ENCODE measurements at regions not wholly inside any gene's neighbourhood (a gene's known extent, or its start where the extent isn't known, plus 50 kb on each side); places are given as distances from the start of the nearest gene placed in this dataset.
A peak's percentile ranks its signal among the peaks of the same experiment; 100 is the strongest.

DNA sequence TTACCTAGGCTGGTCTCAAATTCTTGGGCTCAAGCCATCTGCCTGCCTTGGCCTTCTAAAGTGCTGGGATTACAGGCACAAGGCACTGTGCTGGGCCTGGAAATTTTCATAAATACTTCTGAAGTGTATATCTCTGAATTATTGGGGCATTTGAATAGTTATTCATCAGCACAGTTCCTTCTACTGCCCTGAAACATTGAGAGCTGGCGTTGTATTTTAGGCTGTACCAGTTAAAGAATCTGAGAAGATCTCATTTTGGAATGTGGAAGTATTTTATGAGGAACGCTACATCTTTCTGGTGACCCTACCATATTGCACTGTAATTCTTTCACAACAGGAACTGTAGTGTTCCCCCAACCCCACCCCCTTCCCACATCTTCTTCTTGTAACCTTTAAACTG, 349.0 kb upstream of the RGS6 start:
- peaks cover 3 to 5% of the 10 kb centered on the region in 2 donors for H3K4me1 ChIP-seq (replicated peaks in 1 of 2)
- H3K4me3 ChIP-seq, result no peak overlapping the region
- ATAC-seq (replicated peaks in 6 of 8), result no peak
- H3K27ac ChIP-seq, result no peak overlapping the region
- 80 to 100% (median 100%) methylated on average over 1 to 2 of the region's 2 CpGs; no CpG with 5 or more reads in 3 of the 10 experiments for WGBS, 10 experiments
- in situ Hi-C loops (cut with MboI; ENCODE audit: low pct_unique_long_range_greater_than_20kb in 2 of 9, low sequenced_read_pairs in 9 of 9, unreplicated experiment in 9 of 9), result no loop called here

DNA sequence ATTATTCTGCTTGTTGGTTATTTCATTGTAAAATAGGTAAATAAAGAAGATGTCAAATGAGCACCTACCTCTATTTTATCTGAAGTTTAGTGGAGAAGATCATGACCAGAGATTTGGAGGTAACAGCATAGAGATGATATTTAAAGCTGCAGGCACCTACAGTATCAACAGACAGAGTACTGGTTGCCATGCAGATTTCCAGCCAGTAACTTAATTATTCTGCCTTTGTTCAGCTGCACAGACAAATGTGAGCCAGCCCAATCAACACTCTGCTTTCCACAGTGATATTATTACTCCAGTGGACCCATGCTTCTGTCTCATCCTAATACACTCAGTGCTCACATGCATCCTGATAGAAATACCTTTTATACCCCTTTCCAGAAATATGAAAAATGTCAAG, 348.5 kb upstream of the RGS6 start:
- ATAC-seq (replicated peaks in 6 of 8), result peak in 1 of 8 experiments; percentile 40
- H3K27ac ChIP-seq, result no peak overlapping the region

DNA sequence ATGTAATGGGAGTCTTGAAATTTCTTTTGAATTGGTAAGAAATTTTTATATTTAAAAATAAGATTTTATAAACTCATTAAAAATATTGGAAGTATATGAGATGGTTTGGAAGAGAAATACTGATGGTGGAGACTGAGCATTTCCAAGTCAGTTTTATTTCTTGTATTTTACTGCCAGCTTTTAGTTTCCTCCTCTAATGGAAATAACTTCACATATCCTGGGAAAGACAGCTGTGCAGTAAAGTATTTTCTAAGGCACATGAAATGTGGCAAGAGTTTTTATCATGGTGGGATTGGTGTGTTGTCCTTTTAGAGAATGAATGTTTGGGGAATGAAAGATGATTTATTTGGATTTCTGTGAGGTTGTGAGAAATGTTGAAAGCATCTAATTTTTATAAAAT, 346.9 kb upstream of the RGS6 start:
- no peak overlapping the region for H3K4me3 ChIP-seq
- in situ Hi-C loops (cut with MboI; ENCODE audit: low pct_unique_long_range_greater_than_20kb in 2 of 9, low sequenced_read_pairs in 9 of 9, unreplicated experiment in 9 of 9), result no loop called here
- H3K27ac ChIP-seq, result no peak overlapping the region
- peaks cover 3 to 5% of the 10 kb centered on the region in 2 donors for H3K4me1 ChIP-seq (replicated peaks in 1 of 2)
- ATAC-seq (replicated peaks in 6 of 8), result no peak

More for the DNA sequence above, 348.5 kb upstream of the RGS6 start:
- in situ Hi-C loops (cut with MboI; ENCODE audit: low pct_unique_long_range_greater_than_20kb in 2 of 9, low sequenced_read_pairs in 9 of 9, unreplicated experiment in 9 of 9), result no loop called here
- Histone ChIP-seq H3K4me1 (replicated peaks in 1 of 2) (peaks cover 3 to 5% of the 10 kb centered on the region in 2 donors), H3K4me3 (no peak overlapping the region)

DNA sequence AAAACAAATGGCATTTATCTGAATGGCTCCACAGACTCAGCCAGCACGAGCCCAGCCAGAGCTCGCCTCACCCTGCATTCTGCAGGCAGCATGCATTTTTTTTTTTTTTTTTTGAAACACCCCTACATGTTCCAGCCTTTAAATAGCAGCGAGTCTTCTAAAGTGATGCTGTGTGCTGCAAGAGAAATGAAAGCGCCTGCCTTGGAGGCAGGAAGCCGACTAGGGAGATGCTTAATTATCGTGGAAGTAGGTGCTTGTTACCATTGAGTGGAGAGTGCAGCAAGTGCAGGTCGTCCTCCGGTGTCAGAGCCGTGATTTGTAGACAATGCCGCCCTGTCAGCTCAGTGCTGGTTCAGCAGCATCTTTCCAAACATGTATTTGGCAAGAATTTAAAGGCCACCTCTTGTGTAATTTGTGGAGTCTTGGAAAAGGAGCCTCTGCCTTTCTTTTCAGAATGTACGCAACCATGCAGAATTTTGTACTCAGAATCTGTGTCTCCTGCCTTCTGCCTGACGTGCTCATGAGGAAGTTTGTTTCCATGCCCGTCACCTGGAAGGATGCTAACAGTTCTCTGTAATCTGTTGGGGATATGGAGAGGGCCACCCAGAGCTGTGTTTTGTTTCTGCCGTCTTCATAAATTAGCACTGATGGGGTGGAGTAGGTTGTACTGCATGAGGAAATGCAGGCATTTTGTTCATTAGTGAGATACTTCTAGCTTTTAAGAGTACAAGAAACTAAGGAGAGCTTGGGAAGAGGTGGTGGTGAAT, 345.9 kb upstream of the RGS6 start:
- Histone ChIP-seq H3K4me1 (replicated peaks in 1 of 2) (peaks cover 3 to 5% of the 10 kb centered on the region in 2 donors), H3K4me3 (peak overlapping the region; percentile 12 to 36 (median 25)), H3K27ac (no peak overlapping the region)
- WGBS, 10 experiments, result 0 to 40% (median 3%) methylated on average over 1 to 12 of the region's 14 CpGs
- in situ Hi-C loops (cut with MboI; ENCODE audit: low pct_unique_long_range_greater_than_20kb in 2 of 9, low sequenced_read_pairs in 9 of 9, unreplicated experiment in 9 of 9), result no loop called here
- ATAC-seq (replicated peaks in 6 of 8), result peak; percentile 74 to 97 (median 92)

DNA sequence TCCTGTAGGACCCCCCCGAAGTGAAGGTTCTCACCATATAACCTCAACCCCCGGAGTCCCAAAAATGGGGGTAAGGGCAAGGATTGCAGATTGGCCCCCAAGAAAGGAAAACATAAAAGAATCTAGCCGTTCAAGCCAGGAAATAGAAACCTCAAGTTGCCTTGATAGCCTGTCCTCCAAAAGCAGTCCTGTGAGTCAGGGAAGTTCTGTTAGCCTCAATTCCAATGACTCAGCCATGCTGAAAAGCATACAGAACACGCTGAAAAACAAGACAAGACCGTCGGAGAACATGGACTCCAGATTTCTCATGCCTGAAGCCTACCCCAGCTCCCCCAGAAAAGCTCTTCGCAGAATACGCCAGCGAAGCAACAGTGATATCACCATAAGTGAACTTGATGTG, 344.2 kb upstream of the RGS6 start:
- no peak for ATAC-seq (replicated peaks in 6 of 8)
- H3K27ac ChIP-seq, result no peak overlapping the region
- in situ Hi-C loops (cut with MboI; ENCODE audit: low pct_unique_long_range_greater_than_20kb in 2 of 9, low sequenced_read_pairs in 9 of 9, unreplicated experiment in 9 of 9), result no loop called here
- peaks cover 3 to 5% of the 10 kb centered on the region in 2 donors for H3K4me1 ChIP-seq (replicated peaks in 1 of 2)
- no peak overlapping the region for H3K4me3 ChIP-seq
- WGBS, 10 experiments, result 75 to 100% (median 91%) methylated on average over 1 to 8 of the region's 9 CpGs

DNA sequence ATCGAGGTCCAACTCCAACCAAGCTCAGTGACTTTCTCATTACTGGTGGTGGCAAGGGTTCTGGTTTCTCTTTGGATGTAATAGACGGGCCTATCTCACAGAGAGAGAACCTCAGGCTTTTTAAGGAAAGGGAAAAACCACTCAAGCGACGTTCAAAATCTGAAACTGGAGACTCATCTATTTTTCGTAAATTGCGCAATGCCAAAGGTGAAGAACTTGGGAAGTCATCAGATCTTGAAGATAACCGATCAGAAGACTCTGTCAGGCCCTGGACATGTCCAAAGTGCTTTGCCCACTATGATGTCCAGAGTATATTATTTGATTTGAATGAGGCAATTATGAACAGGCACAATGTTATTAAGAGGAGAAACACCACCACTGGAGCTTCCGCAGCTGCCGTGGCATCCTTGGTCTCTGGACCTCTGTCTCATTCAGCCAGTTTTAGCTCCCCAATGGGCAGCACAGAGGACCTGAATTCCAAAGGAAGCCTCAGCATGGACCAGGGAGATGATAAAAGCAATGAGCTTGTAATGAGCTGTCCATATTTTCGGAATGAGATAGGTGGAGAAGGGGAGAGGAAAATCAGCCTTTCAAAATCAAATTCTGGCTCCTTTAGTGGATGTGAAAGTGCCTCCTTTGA, 343.5 kb upstream of the RGS6 start:
- peaks cover 3 to 5% of the 10 kb centered on the region in 2 donors for H3K4me1 ChIP-seq (replicated peaks in 1 of 2)
- no peak for ATAC-seq (replicated peaks in 6 of 8)
- no peak overlapping the region for H3K4me3 ChIP-seq
- WGBS, 10 experiments, result 80 to 100% (median 94%) methylated on average over 2 to 10 of the region's 10 CpGs; no CpG with 5 or more reads in 1 of the 10 experiments
- in situ Hi-C loops (cut with MboI; ENCODE audit: low pct_unique_long_range_greater_than_20kb in 2 of 9, low sequenced_read_pairs in 9 of 9, unreplicated experiment in 9 of 9), result no loop called here
- H3K27ac ChIP-seq, result no peak overlapping the region

DNA sequence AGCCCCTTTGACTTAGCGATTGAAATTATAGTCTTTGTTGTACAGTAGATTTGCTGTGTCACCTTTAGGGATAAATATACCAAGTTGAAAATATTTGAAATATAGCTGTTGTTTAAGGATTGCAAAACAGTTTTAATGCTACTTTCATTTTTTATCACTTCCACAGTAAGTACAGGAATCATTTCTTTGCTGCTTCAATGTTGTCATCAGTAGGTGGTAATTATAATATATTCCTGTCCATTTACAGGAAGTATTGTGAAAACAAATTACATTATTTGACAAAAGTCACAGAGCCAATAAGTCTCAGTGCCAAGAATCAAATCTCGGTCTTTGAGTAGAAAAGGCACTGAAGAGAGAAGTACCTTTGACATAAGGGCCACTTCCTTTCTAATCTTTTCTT, 342.6 kb upstream of the RGS6 start:
- Histone ChIP-seq H3K27ac (no peak overlapping the region), H3K4me1 (replicated peaks in 1 of 2) (peaks cover 3 to 5% of the 10 kb centered on the region in 2 donors), H3K4me3 (no peak overlapping the region)
- in situ Hi-C loops (cut with MboI; ENCODE audit: low pct_unique_long_range_greater_than_20kb in 2 of 9, low sequenced_read_pairs in 9 of 9, unreplicated experiment in 9 of 9), result no loop called here
- 83 to 100% (median 94%) methylated on average over 1 to 2 of the region's 2 CpGs; no CpG with 5 or more reads in 1 of the 10 experiments for WGBS, 10 experiments
- no peak for ATAC-seq (replicated peaks in 6 of 8)

DNA sequence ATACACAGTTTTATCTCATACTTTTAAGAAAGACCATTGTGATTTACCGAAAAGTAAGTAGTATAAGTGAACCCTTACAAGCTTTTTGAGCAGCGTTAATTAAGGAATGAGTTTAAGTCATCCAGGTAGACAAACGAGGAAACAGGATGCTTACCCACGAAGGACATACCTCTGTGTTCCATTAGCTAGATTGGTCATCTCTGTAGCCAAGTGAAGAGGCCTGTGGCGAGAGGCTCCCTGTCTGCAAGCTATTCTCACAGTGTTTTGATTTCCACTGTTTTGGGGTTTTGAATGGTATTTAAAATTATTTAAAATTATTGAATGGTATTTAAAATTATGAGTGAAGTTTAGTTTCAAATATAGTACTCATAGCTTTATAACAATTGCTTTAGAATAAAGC, 342.1 kb upstream of the RGS6 start:
- WGBS, 10 experiments, result 67 to 100% (median 96%) methylated on average over 1 to 4 of the region's 5 CpGs; no CpG with 5 or more reads in 2 of the 10 experiments
- Histone ChIP-seq H3K27ac (no peak overlapping the region), H3K4me3 (no peak overlapping the region), H3K4me1 (replicated peaks in 1 of 2) (peaks cover 3 to 5% of the 10 kb centered on the region in 2 donors)
- in situ Hi-C loops (cut with MboI; ENCODE audit: low pct_unique_long_range_greater_than_20kb in 2 of 9, low sequenced_read_pairs in 9 of 9, unreplicated experiment in 9 of 9), result no loop called here
- ATAC-seq (replicated peaks in 6 of 8), result no peak

DNA sequence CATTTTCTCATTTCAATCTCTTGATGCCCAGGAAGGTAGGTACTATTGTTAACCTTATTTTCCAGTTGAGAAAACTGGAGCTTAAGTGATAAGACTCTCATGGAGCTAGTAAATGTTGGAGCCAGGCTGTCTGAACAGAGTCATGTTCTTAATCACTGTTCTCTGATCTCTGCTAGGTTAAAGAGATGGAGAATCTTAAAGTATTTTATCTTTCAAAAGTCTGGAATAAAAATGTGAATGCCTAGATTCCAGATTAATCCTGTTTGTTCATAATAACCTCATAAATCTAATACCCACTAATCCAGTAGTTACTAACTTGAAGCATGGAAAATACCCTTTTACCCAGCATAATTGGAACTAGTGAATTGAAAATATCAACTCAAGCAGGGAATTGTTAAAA, 341.0 kb upstream of the RGS6 start:
- Histone ChIP-seq H3K4me1 (replicated peaks in 1 of 2) (peaks cover 3 to 5% of the 10 kb centered on the region in 2 donors), H3K4me3 (no peak overlapping the region), H3K27ac (no peak overlapping the region)
- ATAC-seq (replicated peaks in 6 of 8), result no peak
- in situ Hi-C loops (cut with MboI; ENCODE audit: low pct_unique_long_range_greater_than_20kb in 2 of 9, low sequenced_read_pairs in 9 of 9, unreplicated experiment in 9 of 9), result no loop called here

DNA sequence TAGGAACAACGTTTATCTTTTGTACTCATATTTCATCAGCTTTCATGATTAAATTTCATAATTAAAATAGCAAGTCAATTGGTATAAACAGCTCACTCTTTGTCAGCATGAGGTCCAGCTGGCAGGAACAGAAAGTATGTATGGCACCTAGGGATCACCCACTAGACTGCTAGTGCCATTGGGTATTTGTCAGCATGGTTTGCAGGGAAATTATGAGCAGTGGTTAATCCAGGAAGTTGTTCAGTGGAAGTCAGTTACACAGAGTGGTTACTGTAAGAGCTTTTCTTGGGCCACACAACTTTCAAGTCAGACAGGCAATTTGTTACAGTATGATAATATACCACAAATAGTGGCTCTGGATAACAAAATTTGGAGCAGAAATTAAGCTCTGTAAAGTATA, 340.3 kb upstream of the RGS6 start:
- H3K27ac ChIP-seq, result no peak overlapping the region
- no peaks in the 10 kb centered on the region for H3K4me1 ChIP-seq (replicated peaks in 1 of 2)
- 0 to 100% (median 42%) methylated on average over 1 of the region's 1 CpG; no CpG with 5 or more reads in 2 of the 10 experiments for WGBS, 10 experiments
- H3K4me3 ChIP-seq, result no peak overlapping the region
- in situ Hi-C loops (cut with MboI; ENCODE audit: low pct_unique_long_range_greater_than_20kb in 2 of 9, low sequenced_read_pairs in 9 of 9, unreplicated experiment in 9 of 9), result no loop called here
- ATAC-seq (replicated peaks in 6 of 8), result peak in 2 of 8 experiments; percentile 22 to 65

DNA sequence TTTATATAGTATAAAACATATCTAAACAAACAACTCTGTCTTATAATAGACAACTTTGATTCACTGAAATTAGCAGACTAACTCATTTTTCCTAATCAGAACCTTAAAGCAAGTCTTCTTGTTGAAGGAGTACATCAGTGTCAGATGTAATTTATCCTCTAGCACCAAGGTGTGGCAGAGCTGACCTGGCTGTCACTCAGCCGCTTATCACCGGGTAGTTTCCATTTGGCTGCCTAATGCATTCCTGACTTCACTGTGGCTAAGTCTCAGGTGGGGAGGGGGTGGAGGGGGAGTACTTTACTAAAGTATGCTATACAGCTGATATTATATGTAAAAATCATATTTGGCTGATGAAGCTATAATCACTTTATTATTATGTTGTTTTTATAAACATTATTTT, 339.9 kb upstream of the RGS6 start:
- Histone ChIP-seq H3K4me3 (no peak overlapping the region), H3K27ac (no peak overlapping the region)
- no peak for ATAC-seq (replicated peaks in 6 of 8)

DNA sequence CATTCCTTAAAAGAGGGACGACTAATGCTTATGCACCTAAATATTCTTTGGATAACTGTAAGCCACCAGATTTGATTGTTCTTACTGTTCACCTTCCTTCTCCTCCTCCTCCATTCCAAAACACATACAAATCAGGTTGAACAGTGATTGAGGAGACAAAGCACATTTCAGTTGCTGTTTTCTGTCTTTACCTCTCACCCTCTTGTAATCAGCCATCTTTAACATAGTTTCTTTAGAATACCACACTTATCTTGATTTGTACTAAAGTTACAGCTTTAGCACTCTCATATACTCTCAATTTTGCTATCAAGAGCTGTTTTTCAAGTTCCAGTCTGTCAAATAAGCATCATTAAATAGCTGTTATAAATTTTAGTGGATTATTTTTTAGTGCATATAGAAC, 338.3 kb upstream of the RGS6 start:
- in situ Hi-C loops (cut with MboI; ENCODE audit: low pct_unique_long_range_greater_than_20kb in 2 of 9, low sequenced_read_pairs in 9 of 9, unreplicated experiment in 9 of 9), result no loop called here
- 86 to 100% (median 100%) methylated on average over 1 of the region's 1 CpG; no CpG with 5 or more reads in 5 of the 10 experiments for WGBS, 10 experiments
- H3K4me3 ChIP-seq, result no peak overlapping the region

More for the DNA sequence above, 339.9 kb upstream of the RGS6 start:
- no peaks in the 10 kb centered on the region for H3K4me1 ChIP-seq (replicated peaks in 1 of 2)
- in situ Hi-C loops (cut with MboI; ENCODE audit: low pct_unique_long_range_greater_than_20kb in 2 of 9, low sequenced_read_pairs in 9 of 9, unreplicated experiment in 9 of 9), result no loop called here
- 67 to 100% (median 92%) methylated on average over 1 to 2 of the region's 2 CpGs; no CpG with 5 or more reads in 7 of the 10 experiments for WGBS, 10 experiments

DNA sequence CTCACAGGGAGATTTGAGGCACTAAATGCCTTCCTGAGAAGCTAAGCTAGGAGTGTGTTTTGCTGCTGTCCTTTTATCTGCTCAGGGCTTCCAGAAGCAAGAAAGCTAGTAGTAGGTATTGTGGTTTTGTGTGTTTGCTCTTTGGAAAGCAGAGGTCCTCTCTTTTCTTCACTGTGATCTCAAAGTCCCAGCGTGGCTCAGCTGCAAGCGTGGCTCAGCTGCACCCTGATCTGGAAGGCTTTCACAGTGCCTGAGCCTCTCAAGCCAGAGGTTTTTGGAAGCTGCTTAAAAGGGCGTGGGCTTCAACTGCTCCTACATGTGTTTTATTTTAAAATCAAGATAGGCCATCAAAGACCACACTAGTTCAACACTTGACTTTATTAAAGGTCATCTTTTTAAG, 337.4 kb upstream of the RGS6 start:
- in situ Hi-C loops (cut with MboI; ENCODE audit: low pct_unique_long_range_greater_than_20kb in 2 of 9, low sequenced_read_pairs in 9 of 9, unreplicated experiment in 9 of 9), result no loop called here
- 0 to 100% (median 75%) methylated on average over 1 to 3 of the region's 3 CpGs; no CpG with 5 or more reads in 2 of the 10 experiments for WGBS, 10 experiments
- Histone ChIP-seq H3K4me3 (no peak overlapping the region), H3K27ac (no peak overlapping the region), H3K4me1 (replicated peaks in 1 of 2) (no peaks in the 10 kb centered on the region)
- ATAC-seq (replicated peaks in 6 of 8), result peak in 3 of 8 experiments; percentile 30 to 77 (median 42)

More for the DNA sequence above, 338.3 kb upstream of the RGS6 start:
- Histone ChIP-seq H3K27ac (no peak overlapping the region), H3K4me1 (replicated peaks in 1 of 2) (no peaks in the 10 kb centered on the region)
- ATAC-seq (replicated peaks in 6 of 8), result no peak

DNA sequence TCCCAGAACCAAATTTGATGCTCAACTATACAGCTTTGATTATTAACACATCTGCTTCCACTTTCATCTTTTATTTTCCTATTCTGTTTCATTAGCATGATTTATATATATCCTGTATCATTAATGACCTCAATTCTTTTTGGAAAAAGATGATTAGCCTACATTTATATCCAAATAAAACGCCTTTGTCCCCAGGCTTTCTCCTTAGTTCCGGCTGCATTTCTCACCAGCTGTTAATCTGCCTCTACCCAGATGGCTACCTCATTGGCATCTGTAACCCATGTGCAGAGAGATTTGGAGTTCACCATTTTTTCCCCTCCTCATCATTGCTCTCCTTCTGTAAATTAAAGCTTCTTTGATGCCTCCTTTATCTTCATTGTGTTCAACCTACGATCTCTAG, 336.8 kb upstream of the RGS6 start:
- 25 to 100% (median 86%) methylated on average over 1 to 3 of the region's 3 CpGs for WGBS, 10 experiments
- in situ Hi-C loops (cut with MboI; ENCODE audit: low pct_unique_long_range_greater_than_20kb in 2 of 9, low sequenced_read_pairs in 9 of 9, unreplicated experiment in 9 of 9), result no loop called here
- no peak overlapping the region for H3K27ac ChIP-seq
- no peaks in the 10 kb centered on the region for H3K4me1 ChIP-seq (replicated peaks in 1 of 2)
- H3K4me3 ChIP-seq, result no peak overlapping the region
- ATAC-seq (replicated peaks in 6 of 8), result peak in 1 of 8 experiments; percentile 34

Measured in motor neuron (in vitro differentiated cells).